ENCODE measurements at regions not wholly inside any gene's neighbourhood (a gene's known extent, or its start where the extent isn't known, plus 50 kb on each side); places are given as distances from the start of the nearest gene placed in this dataset.

GRCh38 chr15:31848621-31849020, 181.7 kb upstream of the CHRNA7 start:
- TF ChIP-seq, protein P1, sequence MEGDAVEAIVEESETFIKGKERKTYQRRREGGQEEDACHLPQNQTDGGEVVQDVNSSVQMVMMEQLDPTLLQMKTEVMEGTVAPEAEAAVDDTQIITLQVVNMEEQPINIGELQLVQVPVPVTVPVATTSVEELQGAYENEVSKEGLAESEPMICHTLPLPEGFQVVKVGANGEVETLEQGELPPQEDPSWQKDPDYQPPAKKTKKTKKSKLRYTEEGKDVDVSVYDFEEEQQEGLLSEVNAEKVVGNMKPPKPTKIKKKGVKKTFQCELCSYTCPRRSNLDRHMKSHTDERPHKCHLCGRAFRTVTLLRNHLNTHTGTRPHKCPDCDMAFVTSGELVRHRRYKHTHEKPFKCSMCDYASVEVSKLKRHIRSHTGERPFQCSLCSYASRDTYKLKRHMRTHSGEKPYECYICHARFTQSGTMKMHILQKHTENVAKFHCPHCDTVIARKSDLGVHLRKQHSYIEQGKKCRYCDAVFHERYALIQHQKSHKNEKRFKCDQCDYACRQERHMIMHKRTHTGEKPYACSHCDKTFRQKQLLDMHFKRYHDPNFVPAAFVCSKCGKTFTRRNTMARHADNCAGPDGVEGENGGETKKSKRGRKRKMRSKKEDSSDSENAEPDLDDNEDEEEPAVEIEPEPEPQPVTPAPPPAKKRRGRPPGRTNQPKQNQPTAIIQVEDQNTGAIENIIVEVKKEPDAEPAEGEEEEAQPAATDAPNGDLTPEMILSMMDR (IDR thresholded peaks at IDR 0.05): no peak
- no peak for TF ChIP-seq POLR2A (IDR thresholded peaks at IDR 0.05)
